ENCODE measurements at regions not wholly inside any gene's neighbourhood (a gene's known extent, or its start where the extent isn't known, plus 50 kb on each side); places are given as distances from the start of the nearest gene placed in this dataset.

DNA sequence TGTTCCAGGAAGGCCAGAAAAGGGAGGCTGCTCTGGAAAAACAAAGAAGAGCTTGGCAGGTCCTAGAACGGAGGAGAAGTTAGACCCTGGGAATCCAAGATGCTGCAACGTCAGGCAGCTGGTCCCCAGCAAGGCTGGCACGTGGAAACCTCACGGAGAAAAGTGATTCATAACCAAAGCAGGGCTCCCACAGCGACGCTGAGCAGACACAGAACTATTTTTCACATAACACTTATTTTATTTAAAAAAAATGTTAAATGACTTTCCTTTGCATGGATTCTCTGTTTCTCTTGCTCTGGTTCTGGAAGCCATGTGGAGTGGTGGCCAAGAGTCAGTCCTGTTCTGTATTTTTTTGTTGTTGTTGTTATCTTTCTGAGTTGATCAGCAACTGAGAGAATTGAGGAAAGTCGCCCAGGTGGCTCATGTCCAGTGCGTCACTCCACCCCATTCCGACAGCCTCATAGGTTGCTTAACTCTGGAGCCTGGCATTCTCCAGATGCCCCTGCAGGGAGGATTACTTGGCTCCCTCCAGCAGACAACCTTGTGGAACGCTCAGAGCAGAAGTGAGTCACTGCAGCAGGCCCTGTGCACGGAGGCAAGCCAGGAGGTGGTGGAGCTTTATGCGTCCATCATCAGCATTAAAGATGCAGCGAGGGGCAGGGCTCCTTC, 229.9 kb upstream of the HDAC4 start:
- TF ChIP-seq EP300 (IDR thresholded peaks at IDR 0.05): no peak
- TF ChIP-seq, protein P1, sequence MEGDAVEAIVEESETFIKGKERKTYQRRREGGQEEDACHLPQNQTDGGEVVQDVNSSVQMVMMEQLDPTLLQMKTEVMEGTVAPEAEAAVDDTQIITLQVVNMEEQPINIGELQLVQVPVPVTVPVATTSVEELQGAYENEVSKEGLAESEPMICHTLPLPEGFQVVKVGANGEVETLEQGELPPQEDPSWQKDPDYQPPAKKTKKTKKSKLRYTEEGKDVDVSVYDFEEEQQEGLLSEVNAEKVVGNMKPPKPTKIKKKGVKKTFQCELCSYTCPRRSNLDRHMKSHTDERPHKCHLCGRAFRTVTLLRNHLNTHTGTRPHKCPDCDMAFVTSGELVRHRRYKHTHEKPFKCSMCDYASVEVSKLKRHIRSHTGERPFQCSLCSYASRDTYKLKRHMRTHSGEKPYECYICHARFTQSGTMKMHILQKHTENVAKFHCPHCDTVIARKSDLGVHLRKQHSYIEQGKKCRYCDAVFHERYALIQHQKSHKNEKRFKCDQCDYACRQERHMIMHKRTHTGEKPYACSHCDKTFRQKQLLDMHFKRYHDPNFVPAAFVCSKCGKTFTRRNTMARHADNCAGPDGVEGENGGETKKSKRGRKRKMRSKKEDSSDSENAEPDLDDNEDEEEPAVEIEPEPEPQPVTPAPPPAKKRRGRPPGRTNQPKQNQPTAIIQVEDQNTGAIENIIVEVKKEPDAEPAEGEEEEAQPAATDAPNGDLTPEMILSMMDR (IDR thresholded peaks at IDR 0.05): no peak
- TF ChIP-seq POLR2A (IDR thresholded peaks at IDR 0.05): no peak
- DNase-seq (ENCODE audit: low spot score in 2 of 2): peak; percentile 18 to 36
- 60 to 68% methylated on average over 13 of the region's 13 CpGs for WGBS, 2 donors
- Histone ChIP-seq H3K27me3 (no peaks in the 10 kb centered on the region), H3K27ac (peak overlapping the region in 1 of 4 donors; percentile 58), H3K9me3 (peaks cover 0 to 5% (median 0%) of the 10 kb centered on the region in 4 donors), H3K4me1 (no peaks in the 10 kb centered on the region), H3K36me3 (no peaks in the 10 kb centered on the region), H3K4me3 (no peak overlapping the region)

DNA sequence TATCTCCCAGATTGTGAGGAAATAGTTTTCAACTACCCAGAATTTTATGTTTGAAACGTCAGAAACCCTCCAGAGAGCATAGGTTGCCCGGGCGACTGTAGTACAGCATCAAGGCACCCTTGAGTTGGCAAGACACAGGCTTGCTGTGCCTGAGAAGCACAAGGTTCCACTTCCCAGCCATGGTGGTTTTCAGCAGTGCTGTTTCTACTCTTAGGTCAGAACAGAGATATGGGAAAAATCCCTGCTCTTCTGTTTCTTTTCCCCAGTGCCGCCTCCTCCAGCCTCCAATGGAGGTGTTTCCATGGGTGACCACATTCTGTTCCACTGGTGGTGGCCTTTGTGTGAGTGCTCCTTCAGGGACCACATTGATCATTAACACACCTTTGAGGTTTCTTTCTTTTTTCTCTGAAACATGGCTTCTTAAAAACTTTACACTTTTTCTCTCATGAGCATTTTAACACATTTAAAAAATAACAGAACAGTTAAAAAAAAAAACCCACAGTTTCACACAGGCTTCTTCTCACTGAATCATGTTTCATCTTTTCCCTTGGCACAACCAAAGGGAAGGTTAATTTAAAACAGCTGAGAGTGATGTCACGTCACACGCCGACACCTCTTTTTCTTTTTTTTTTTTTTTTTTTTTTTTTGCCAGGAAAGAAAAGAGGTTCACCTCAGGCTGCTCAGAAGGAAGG, 229.3 kb upstream of the HDAC4 start:
- peak overlapping the region in 1 of 4 donors; percentile 58 for H3K27ac ChIP-seq
- H3K36me3 ChIP-seq: no peaks in the 10 kb centered on the region
- H3K4me3 ChIP-seq: no peak overlapping the region
- H3K9me3 ChIP-seq: peaks cover 0 to 4% (median 0%) of the 10 kb centered on the region in 4 donors
- no peak for DNase-seq (ENCODE audit: low spot score in 2 of 2)
- 67 to 78% methylated on average over 7 of the region's 7 CpGs for WGBS, 2 donors
- TF ChIP-seq POLR2A (IDR thresholded peaks at IDR 0.05) (no peak), EP300 (IDR thresholded peaks at IDR 0.05) (no peak)
- no peaks in the 10 kb centered on the region for H3K27me3 ChIP-seq
- H3K4me1 ChIP-seq: no peaks in the 10 kb centered on the region

DNA sequence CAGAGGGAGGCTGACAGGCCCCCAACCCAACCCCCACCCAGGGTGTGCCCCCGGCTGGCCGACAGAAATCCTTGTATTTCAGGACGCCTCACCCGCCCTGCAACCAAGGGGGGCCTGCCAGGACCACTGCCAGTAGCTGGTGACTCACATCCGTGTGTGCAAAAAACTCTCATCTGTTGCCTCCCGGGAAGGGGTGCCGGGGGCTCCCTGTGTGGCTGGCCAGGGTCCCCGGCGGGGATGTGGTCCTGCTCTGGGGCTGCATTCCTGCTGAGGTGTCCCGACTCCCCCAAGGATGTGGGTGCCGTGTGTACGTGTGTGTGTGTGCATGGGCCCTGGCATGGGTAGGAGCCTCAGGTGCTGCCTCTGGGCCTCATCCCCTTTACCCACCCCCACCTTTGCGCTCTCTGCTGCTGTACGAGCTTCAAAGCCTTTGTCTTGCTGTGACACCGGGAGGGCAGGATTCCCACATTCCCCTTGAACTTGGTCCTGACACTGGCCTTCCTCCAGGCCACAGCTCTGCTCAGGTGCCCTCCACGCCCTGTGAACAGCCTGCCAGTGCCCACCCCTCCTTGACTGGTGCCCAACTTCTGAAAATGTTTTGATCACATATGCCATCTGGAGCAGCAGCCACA, 226.3 kb upstream of the HDAC4 start:
- DNase-seq (ENCODE audit: low spot score in 2 of 2): no peak
- TF ChIP-seq, protein P1 (IDR thresholded peaks at IDR 0.05): no peak
- TF ChIP-seq POLR2A (IDR thresholded peaks at IDR 0.05) (no peak), EP300 (IDR thresholded peaks at IDR 0.05) (no peak)
- no peak overlapping the region for H3K4me3 ChIP-seq
- H3K27me3 ChIP-seq: no peaks in the 10 kb centered on the region
- no peaks in the 10 kb centered on the region for H3K9me3 ChIP-seq
- H3K36me3 ChIP-seq: no peaks in the 10 kb centered on the region
- H3K4me1 ChIP-seq: no peaks in the 10 kb centered on the region
- 86 to 88% methylated on average over 9 to 16 of the region's 16 CpGs for WGBS, 2 donors
- H3K27ac ChIP-seq: no peak overlapping the region

DNA sequence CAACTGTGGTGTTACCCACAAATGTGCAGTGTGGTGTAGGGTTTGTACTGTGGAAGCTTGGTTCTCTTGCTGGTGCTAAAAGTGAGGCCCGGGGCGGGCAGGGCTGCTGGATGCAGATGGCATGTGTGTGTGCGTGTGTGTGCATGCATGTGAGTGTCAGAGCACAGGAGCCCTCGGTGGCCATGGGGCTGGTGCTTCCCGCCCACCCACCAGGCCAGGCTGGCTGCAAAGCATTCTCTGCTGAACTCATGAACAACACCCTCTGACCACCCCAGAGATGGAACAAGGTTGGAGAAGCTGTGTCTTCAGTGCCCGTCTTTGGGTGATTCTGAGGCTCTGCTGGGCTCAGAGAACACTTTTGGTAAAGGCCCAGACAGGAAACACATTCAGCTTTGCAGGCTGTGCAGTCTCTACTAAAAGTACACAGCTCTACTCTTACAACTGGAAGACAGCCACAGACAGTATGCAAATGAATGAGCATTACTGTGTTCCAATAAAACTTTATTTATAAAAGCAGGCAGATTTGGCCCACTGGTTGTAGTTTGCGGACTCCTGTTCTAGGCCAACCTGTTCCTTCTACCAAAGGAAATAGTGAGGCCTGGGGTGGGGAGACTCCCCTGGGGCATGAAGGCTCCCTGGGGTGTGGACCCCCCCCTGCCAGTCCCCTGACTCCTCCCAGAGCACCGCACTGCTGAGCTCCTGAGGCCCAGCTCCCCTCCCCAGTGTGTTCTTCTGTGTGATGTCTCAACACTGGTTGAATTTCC, 225.3 kb upstream of the HDAC4 start:
- no peak for TF ChIP-seq EP300 (IDR thresholded peaks at IDR 0.05)
- TF ChIP-seq, protein P1 (IDR thresholded peaks at IDR 0.05): no peak
- no peak for TF ChIP-seq POLR2A (IDR thresholded peaks at IDR 0.05)
- H3K4me3 ChIP-seq: no peak overlapping the region
- H3K9me3 ChIP-seq: no peaks in the 10 kb centered on the region
- 74 to 92% methylated on average over 7 to 8 of the region's 8 CpGs for WGBS, 2 donors
- no peaks in the 10 kb centered on the region for H3K4me1 ChIP-seq
- H3K36me3 ChIP-seq: no peaks in the 10 kb centered on the region
- no peaks in the 10 kb centered on the region for H3K27me3 ChIP-seq
- H3K27ac ChIP-seq: no peak overlapping the region
- no peak for DNase-seq (ENCODE audit: low spot score in 2 of 2)

DNA sequence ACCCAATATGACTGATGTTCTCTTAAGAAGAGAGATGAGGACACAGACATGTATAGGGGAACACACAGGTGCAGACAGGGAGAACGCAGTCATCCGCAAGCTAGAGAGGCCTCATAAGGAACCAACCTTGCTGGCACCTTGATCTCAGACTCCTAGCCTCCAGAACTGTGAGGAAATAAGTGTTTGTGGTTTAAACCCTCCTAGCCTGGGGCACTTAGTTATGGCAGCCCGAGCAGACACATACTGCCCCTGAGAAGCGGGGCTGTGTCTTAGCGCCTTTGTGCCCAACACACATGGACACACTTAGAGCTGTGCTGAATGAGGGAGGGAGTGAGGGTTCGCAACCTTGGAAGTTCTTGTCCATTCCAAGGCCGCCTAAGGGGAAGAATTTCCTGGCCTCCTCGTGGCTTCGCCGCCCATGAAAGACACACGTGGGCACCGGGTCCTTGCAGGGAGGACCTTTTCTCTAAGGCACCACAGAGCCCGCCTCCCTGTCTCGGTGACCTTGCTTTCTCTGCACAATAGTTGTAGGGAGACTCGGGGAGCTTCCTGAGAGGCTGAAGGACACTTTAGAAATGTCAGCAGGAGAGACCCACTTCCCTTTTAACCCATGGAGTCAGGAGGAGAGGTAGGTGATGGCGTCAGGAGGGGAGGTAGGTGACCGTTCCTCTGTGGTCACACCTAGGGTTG, 224.5 kb upstream of the HDAC4 start:
- H3K27ac ChIP-seq: no peak overlapping the region
- H3K4me3 ChIP-seq: no peak overlapping the region
- no peaks in the 10 kb centered on the region for H3K36me3 ChIP-seq
- no peaks in the 10 kb centered on the region for H3K9me3 ChIP-seq
- WGBS, 2 donors: 91% methylated on average over 17 of the region's 17 CpGs
- no peaks in the 10 kb centered on the region for H3K27me3 ChIP-seq
- DNase-seq (ENCODE audit: low spot score in 2 of 2): no peak
- TF ChIP-seq, protein P1 (IDR thresholded peaks at IDR 0.05): no peak
- TF ChIP-seq EP300 (IDR thresholded peaks at IDR 0.05) (no peak), POLR2A (IDR thresholded peaks at IDR 0.05) (no peak)
- no peaks in the 10 kb centered on the region for H3K4me1 ChIP-seq

Measured in tibial nerve (tissue), 4 donors.